K562 (cell line): ENCODE measurements at regions not wholly inside any gene's neighbourhood (a gene's known extent, or its start where the extent isn't known, plus 50 kb on each side); places are given as distances from the start of the nearest gene placed in this dataset.

ENCODE experiments used
- ATAC-seq: fragments of 200-7000 bp; cut with Tn5 transposase; 3 replicates; pipeline ENCODE4 v1.9.1; 2020; ENCODE audit warnings: moderate library complexity
- BruUV-seq: library from RNA; stranded (reverse); fragments of 400-500 nt; replicated peaks from 2 replicates; lab custom pipeline; 2021; lab: Mats Ljungman, UMichigan
- CTCF ChIA-PET: fragments of 300-600 bp; formaldehyde crosslinking; extraction: SDS; loops from one replicate; lab custom pipeline; 2021; ENCODE audit warnings: low intra/inter-chr PET ratio; lab: Yijun Ruan, JAX
- POLR2A ChIA-PET: fragments of 300-600, 350-650 bp; sonication (Branson Sonifier 250); formaldehyde crosslinking; extraction: SDS; loops from one replicate; lab custom pipeline; 2021; ENCODE audit warnings: antibody characterized with exemption, inconsistent platforms; lab: Yijun Ruan, JAX
- DNase-seq, 4 experiments: peaks; one replicate each; pipeline versions ENCODE4 v3.0.0 to v3.0.0-alpha.2; 2011 to 2018; ENCODE audit warnings: low spot score in 3 of 4, mixed read lengths in 3 of 4; ENCODE audit errors: extremely low read depth in 1 of 4
- FAIRE-seq: peaks from 2 replicates; lab custom pipeline; 2011; peaks lifted over from hg19 to GRCh38; lab: Jason Lieb, UNC
- H2AFZ ChIP-seq: 2 replicates; pipeline ENCODE4 v1.6.0; 2011; ENCODE audit warnings: low read depth, low read length, control low read depth, inconsistent platforms
- H3K27ac ChIP-seq: fragments of 200-600 bp; 3 replicates; pipeline ENCODE4 v1.8.0; 2011; ENCODE audit warnings: low read depth, mild to moderate bottlenecking, control low read depth, inconsistent platforms, low read length, moderate library complexity, mixed read lengths; ENCODE audit errors: extremely low read depth
- H3K27me3 ChIP-seq, 2 experiments: fragments of 300-600 bp in 1 of 2; 2 replicates in 1 of 2; 3 replicates in 1 of 2; pipeline versions ENCODE4 v1.6.0 to v1.8.0; 2011; ENCODE audit warnings: inconsistent platforms in 2 of 2, low read length in 2 of 2, mild to moderate bottlenecking in 1 of 2, mixed read lengths in 1 of 2, moderate library complexity in 1 of 2; ENCODE audit not compliant: control insufficient read depth in 2 of 2, insufficient read depth in 2 of 2
- H3K36me3 ChIP-seq: fragments of 300-600 bp; 3 replicates; pipeline ENCODE4 v1.8.0; 2011; ENCODE audit warnings: mild to moderate bottlenecking, low read length, inconsistent platforms; ENCODE audit not compliant: control insufficient read depth, insufficient read depth
- H3K4me1 ChIP-seq, 2 experiments: fragments of 200-600 bp in 1 of 2; replicated peaks in 1 of 2; 2 replicates in 1 of 2; 3 replicates in 1 of 2; pipeline versions ENCODE4 v1.5.1 to v1.8.0; 2011; ENCODE audit warnings: inconsistent platforms in 2 of 2, low read length in 2 of 2, mild to moderate bottlenecking in 1 of 2, mixed read lengths in 1 of 2, moderate library complexity in 1 of 2; ENCODE audit not compliant: control insufficient read depth in 2 of 2, insufficient read depth in 2 of 2
- H3K4me2 ChIP-seq: 2 replicates; pipeline ENCODE4 v1.6.1; 2011; ENCODE audit warnings: low read length, control low read depth, inconsistent platforms, mixed read lengths; ENCODE audit not compliant: insufficient read depth
- H3K4me3 ChIP-seq: fragments of 200-600 bp; sonication (generic), shearing (Covaris generic); 2 replicates; pipeline ENCODE4 v1.5.1; 2016; ENCODE audit warnings: control low read depth, inconsistent platforms
- H3K79me2 ChIP-seq: fragments of 200-600 bp; 3 replicates; pipeline ENCODE4 v1.8.0; 2011; ENCODE audit warnings: low read length, inconsistent platforms; ENCODE audit not compliant: control insufficient read depth, insufficient read depth
- H3K9ac ChIP-seq, 2 experiments: 2 replicates each; pipeline versions ENCODE4 v1.6.0 to v1.6.1; 2011; ENCODE audit warnings: low read depth in 2 of 2, low read length in 2 of 2, control low read depth in 1 of 2, inconsistent platforms in 1 of 2, mild to moderate bottlenecking in 1 of 2, mixed read lengths in 1 of 2; ENCODE audit not compliant: insufficient read depth in 1 of 2
- H3K9me1 ChIP-seq: one replicate; pipeline ENCODE4 v1.6.0; 2011; ENCODE audit warnings: inconsistent platforms, mild to moderate bottlenecking, low read length, moderate library complexity; ENCODE audit not compliant: control insufficient read depth, insufficient read depth
- H3K9me3 ChIP-seq: replicated peaks from 2 replicates; pipeline ENCODE4 v1.5.1; 2011; ENCODE audit warnings: low read depth, low read length, inconsistent platforms; ENCODE audit not compliant: control insufficient read depth, insufficient read depth
- H4K20me1 ChIP-seq: replicated peaks from 2 replicates; pipeline ENCODE4 v1.6.1; 2011; ENCODE audit warnings: low read length, inconsistent platforms, mixed read lengths; ENCODE audit not compliant: control insufficient read depth, insufficient read depth
- AFF4 ChIP-seq: sonication (generic); formaldehyde crosslinking; IDR thresholded peaks from 2 replicates; pipeline ENCODE4 v1.8.0; 2023; ENCODE audit warnings: mild to moderate bottlenecking, missing genetic modification reagents
- GABPB1 ChIP-seq: sonication (generic); formaldehyde crosslinking; IDR thresholded peaks from 2 replicates; pipeline ENCODE4 v1.8.0; 2022; ENCODE audit warnings: mild to moderate bottlenecking, missing genetic modification reagents
- HMBOX1 ChIP-seq: sonication (generic); IDR thresholded peaks from 2 replicates; pipeline ENCODE4 v1.6.1; 2016
- KDM2B ChIP-seq: fragments of 250-450 bp; sonication (Bioruptor Pico); IDR thresholded peaks from 2 replicates; pipeline ENCODE4 v1.8.0; 2021; ENCODE audit warnings: mild to moderate bottlenecking, moderate library complexity
- NFIC ChIP-seq: fragments of 450-650 bp; IDR thresholded peaks from 2 replicates; pipeline ENCODE4 v1.6.1; 2017; ENCODE audit warnings: mild to moderate bottlenecking, inconsistent platforms
- NKRF ChIP-seq: fragments of 450-650 bp; IDR thresholded peaks from 2 replicates; pipeline ENCODE4 v1.6.1; 2016; ENCODE audit warnings: borderline replicate concordance
- PTRF ChIP-seq: fragments of 450-650 bp; IDR thresholded peaks from 2 replicates; pipeline ENCODE4 v1.6.1; 2016; ENCODE audit warnings: mild to moderate bottlenecking, missing genetic modification characterization, missing compliant biosample characterization
- SNRNP70 ChIP-seq: fragments of 200-400 bp; formaldehyde crosslinking; optimal IDR thresholded peaks from 2 replicates; pipeline ENCODE3; 2017; ENCODE audit warnings: low read depth, low read length
- SRSF1 ChIP-seq: fragments of 200-400 bp; formaldehyde crosslinking; IDR thresholded peaks from 2 replicates; pipeline ENCODE4 v1.6.1; 2017; ENCODE audit warnings: mild to moderate bottlenecking, low read depth, low read length, moderate library complexity
- XRCC3 ChIP-seq: fragments of 450-650 bp; IDR thresholded peaks from 2 replicates; pipeline ENCODE4 v1.6.1; 2017; ENCODE audit warnings: mild to moderate bottlenecking, moderate library complexity
- ZNF282 ChIP-seq: sonication (generic); formaldehyde crosslinking; IDR thresholded peaks from 2 replicates; pipeline ENCODE4 v1.8.1; 2023; ENCODE audit warnings: missing genetic modification reagents
- ZNF699 ChIP-seq: fragments of 250-450 bp; sonication (Bioruptor Pico); IDR thresholded peaks from 2 replicates; pipeline ENCODE4 v1.8.0; 2021; ENCODE audit warnings: mild to moderate bottlenecking, moderate library complexity; ENCODE audit not compliant: insufficient replicate concordance
- ZNF707 ChIP-seq: fragments of 250-450 bp; sonication (Bioruptor Pico); conservative IDR thresholded peaks from 2 replicates; pipeline ENCODE4 v1.8.0; 2022; ENCODE audit warnings: inconsistent platforms, mild to moderate bottlenecking, moderate library complexity
- ZNF785 ChIP-seq: fragments of 250-450 bp; sonication (Bioruptor Pico); IDR thresholded peaks from 2 replicates; pipeline ENCODE4 v1.4.0; 2020; ENCODE audit warnings: mild to moderate bottlenecking
- WGBS: fragments of 100-300 bp; shearing (Covaris generic); methylation state at CpG from one replicate; pipeline ENCODE4 v1.1.6; 2016; ENCODE audit warnings: low coverage, mixed read lengths; ENCODE audit not compliant: insufficient coverage; ENCODE audit errors: missing lambda C conversion rate; 5-methylcytosine and 5-hydroxymethylcytosine counted together
- in situ Hi-C: fragments of 300-500 bp; cut with MboI; formaldehyde crosslinking; loops from 4 replicates; pipeline ENCODE4 v1.15.0; 2018; ENCODE audit warnings: inconsistent platforms, mixed read lengths
- intact Hi-C: fragments of 100-400 bp; cut with micrococcal nuclease; formaldehyde crosslinking; loops from 2 replicates; pipeline ENCODE4 v1.14.2; 2022

GRCh38 chr10:78491812-78492211 lies 458.1 kb downstream of the RPS24 start:
- Histone ChIP-seq H3K4me2 (no peak overlapping the region), H3K79me2 (no peaks in the 10 kb centered on the region), H3K36me3 (no peaks in the 10 kb centered on the region), H2AFZ (no peak overlapping the region), H3K4me1 (no peaks in the 10 kb centered on the region), H3K4me3 (no peak overlapping the region), H3K9me1 (no peaks in the 10 kb centered on the region), H3K9ac (no peak overlapping the region), H3K9me3 (no peaks in the 10 kb centered on the region), H3K27ac (no peak overlapping the region), H4K20me1 (no peaks in the 10 kb centered on the region), H3K27me3 (no peaks in the 10 kb centered on the region)
- DNase-seq (no peak), FAIRE-seq (no peak), ATAC-seq (no peak)
- in situ Hi-C loops (no loop called here), intact Hi-C loops (no loop called here)
- ChIA-PET POLR2A (no interaction called here), CTCF (no interaction called here)
- BruUV-seq, result no TSS peak
- no peak for TF ChIP-seq PTRF (tag)
- TF ChIP-seq NKRF, result no peak
- no peak for TF ChIP-seq ZNF707 (CRISPR knock-in tag)
- no peak for TF ChIP-seq ZNF282 (CRISPR knock-in tag)
- no peak for TF ChIP-seq AFF4 (CRISPR knock-in tag)
- no peak for TF ChIP-seq ZNF785 (CRISPR knock-in tag)
- no peak for TF ChIP-seq XRCC3
- no peak for TF ChIP-seq KDM2B (CRISPR knock-in tag)
- TF ChIP-seq GABPB1 (CRISPR knock-in tag), result no peak
- TF ChIP-seq ZNF699 (CRISPR knock-in tag), result no peak
- TF ChIP-seq SRSF1, result no peak
- no peak for TF ChIP-seq SNRNP70
- no peak for TF ChIP-seq NFIC
- TF ChIP-seq HMBOX1, result no peak
- 4% methylated on average over 5 of the region's 5 CpGs for WGBS
